ENCODE measurements at regions not wholly inside any gene's neighbourhood (a gene's known extent, or its start where the extent isn't known, plus 50 kb on each side); places are given as distances from the start of the nearest gene placed in this dataset.

DNA sequence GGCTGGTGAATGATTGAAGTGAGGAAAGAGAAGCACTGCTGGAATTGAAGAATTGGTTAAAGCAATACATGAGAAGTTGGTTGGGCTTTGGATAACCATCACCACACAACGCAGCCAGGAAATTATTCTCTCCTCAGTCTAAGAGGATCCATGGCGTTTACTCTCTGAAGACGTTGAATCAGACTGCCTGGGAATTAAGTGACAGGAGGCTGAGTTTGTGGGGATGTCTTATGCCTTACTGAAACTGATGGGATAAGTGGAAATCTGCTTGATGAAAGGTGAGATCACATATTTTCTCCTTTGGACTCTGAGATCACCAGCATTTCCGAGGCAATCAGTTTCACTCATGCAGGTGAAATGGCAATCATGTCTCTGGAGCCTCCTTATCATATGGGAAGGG is 456.1 kb upstream of the GBE1 start:
- 10 to 18% methylated on average over 4 of the region's 4 CpGs for WGBS, 2 experiments (ENCODE audit: low coverage in 1 of 2, low lambda C conversion rate in 2 of 2, missing lambda C conversion rate in 2 of 2)

DNA sequence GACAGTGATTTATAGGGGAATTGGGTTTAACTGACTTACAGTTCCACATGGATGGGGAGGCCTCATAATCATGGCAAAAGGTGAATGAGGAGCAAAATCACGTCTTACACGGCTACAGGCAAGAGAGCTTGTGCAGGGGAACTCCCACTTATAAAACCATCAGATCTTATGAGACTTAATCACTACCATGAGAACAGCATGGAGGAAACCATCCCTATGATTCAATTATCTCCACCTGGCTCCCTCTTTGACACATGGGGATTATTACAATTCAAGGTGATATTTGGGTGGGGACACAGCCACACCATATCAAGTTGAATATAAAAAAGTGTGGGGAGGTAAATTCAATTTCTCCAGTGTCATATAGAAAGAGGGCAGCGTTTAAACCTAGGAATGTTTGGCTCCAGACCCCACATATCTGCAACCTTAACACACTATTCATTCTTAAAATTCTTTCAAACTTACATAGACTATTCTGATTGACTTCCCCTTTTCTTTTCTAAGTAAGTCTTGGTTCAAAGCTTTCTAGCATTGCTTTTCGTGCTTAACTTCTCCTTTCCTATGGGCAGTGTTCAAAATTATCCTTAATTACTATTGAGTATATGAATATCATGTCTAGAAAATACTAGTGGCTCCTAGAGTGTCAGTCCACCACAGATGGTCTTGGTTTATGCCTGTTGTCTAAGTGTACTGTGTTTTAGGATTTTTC is 446.7 kb upstream of the GBE1 start:
- WGBS, 2 experiments (ENCODE audit: low coverage in 1 of 2, low lambda C conversion rate in 2 of 2, missing lambda C conversion rate in 2 of 2), result 12 to 22% methylated on average over 4 of the region's 4 CpGs
- Histone ChIP-seq H3F3A (ENCODE audit: insufficient read depth) (no peaks in the 10 kb centered on the region), H3K4me3 (no peak overlapping the region), H3K9ac (no peak overlapping the region), H3K9me3 (ENCODE audit: low read depth) (no peaks in the 10 kb centered on the region), H3K79me2 (ENCODE audit: insufficient read depth) (no peaks in the 10 kb centered on the region), H3K4me2 (ENCODE audit: unreplicated experiment) (no peak overlapping the region), H4K20me1 (ENCODE audit: insufficient read depth) (no peaks in the 10 kb centered on the region), H3K27ac (no peak overlapping the region), H3K9me2 (ENCODE audit: insufficient read depth) (no peaks in the 10 kb centered on the region), H2AFZ (no peak overlapping the region), H3K4me1 (ENCODE audit: insufficient read depth) (no peaks in the 10 kb centered on the region), H3K36me3 (ENCODE audit: low read depth) (no peaks in the 10 kb centered on the region), H3K27me3 (replicated peaks; ENCODE audit: insufficient read depth) (no peaks in the 10 kb centered on the region)
- in situ Hi-C loops (cut with MboI), result no loop called here
- DNase-seq, result no peak
- TF ChIP-seq EZH2 (IDR thresholded peaks at IDR 0.05; ENCODE audit: insufficient read depth, poor library complexity, severe bottlenecking), result no peak
- TF ChIP-seq EZH2phosphoT487 (IDR thresholded peaks at IDR 0.05; ENCODE audit: insufficient read depth, low read depth), result no peak

More for the DNA sequence above, 456.1 kb upstream of the GBE1 start:
- H3K27ac ChIP-seq, result no peak overlapping the region
- H3F3A ChIP-seq (ENCODE audit: insufficient read depth), result no peaks in the 10 kb centered on the region
- H4K20me1 ChIP-seq (ENCODE audit: insufficient read depth), result no peaks in the 10 kb centered on the region; the same call in 1 of the 2 replicates
- no peaks in the 10 kb centered on the region for H3K27me3 ChIP-seq (replicated peaks; ENCODE audit: insufficient read depth)
- no peak for DNase-seq
- H2AFZ ChIP-seq, result no peak overlapping the region
- no peaks in the 10 kb centered on the region for H3K9me2 ChIP-seq (ENCODE audit: insufficient read depth)
- no peak overlapping the region for H3K9ac ChIP-seq
- no peaks in the 10 kb centered on the region for H3K79me2 ChIP-seq (ENCODE audit: insufficient read depth)
- TF ChIP-seq EZH2 (IDR thresholded peaks at IDR 0.05; ENCODE audit: insufficient read depth, poor library complexity, severe bottlenecking) (no peak), EZH2phosphoT487 (IDR thresholded peaks at IDR 0.05; ENCODE audit: insufficient read depth, low read depth) (no peak)
- no peaks in the 10 kb centered on the region for H3K4me1 ChIP-seq (ENCODE audit: insufficient read depth)
- in situ Hi-C loops (cut with MboI), result no loop called here
- H3K4me2 ChIP-seq (ENCODE audit: unreplicated experiment), result no peak overlapping the region
- no peak overlapping the region for H3K4me3 ChIP-seq
- H3K36me3 ChIP-seq (ENCODE audit: low read depth), result no peaks in the 10 kb centered on the region
- H3K9me3 ChIP-seq (ENCODE audit: low read depth), result no peaks in the 10 kb centered on the region

DNA sequence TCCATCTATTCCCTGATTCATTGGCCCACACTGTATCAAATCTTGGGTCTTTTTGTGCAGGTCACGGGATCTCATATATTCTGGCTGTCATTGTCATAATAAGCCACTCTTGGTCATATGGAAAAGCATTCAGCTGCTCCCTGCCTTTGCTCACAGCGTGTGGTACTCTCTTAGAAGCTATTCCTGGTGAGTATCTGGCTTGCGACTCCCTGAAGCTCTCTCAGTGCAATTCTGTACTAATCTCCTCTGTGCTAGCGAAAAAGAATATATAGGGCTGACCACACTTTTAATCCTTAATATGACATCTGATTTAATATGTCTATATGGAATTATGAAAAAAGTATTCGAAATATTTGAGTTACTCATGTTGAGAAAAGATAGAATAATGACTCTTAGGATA is 440.8 kb upstream of the GBE1 start:
- Histone ChIP-seq H3K4me3 (no peak overlapping the region), H3K9me3 (ENCODE audit: low read depth) (no peaks in the 10 kb centered on the region), H3F3A (ENCODE audit: insufficient read depth) (no peaks in the 10 kb centered on the region), H4K20me1 (ENCODE audit: insufficient read depth) (no peaks in the 10 kb centered on the region), H3K9me2 (ENCODE audit: insufficient read depth) (no peaks in the 10 kb centered on the region), H3K4me1 (ENCODE audit: insufficient read depth) (no peaks in the 10 kb centered on the region), H3K79me2 (ENCODE audit: insufficient read depth) (no peaks in the 10 kb centered on the region), H2AFZ (no peak overlapping the region), H3K4me2 (ENCODE audit: unreplicated experiment) (no peak overlapping the region), H3K9ac (no peak overlapping the region), H3K27ac (no peak overlapping the region), H3K27me3 (replicated peaks; ENCODE audit: insufficient read depth) (no peaks in the 10 kb centered on the region), H3K36me3 (ENCODE audit: low read depth) (no peaks in the 10 kb centered on the region)
- in situ Hi-C loops (cut with MboI), result no loop called here
- DNase-seq, result no peak
- 16 to 23% methylated on average over 5 of the region's 5 CpGs for WGBS, 2 experiments (ENCODE audit: low coverage in 1 of 2, low lambda C conversion rate in 2 of 2, missing lambda C conversion rate in 2 of 2)
- TF ChIP-seq EZH2 (IDR thresholded peaks at IDR 0.05; ENCODE audit: insufficient read depth, poor library complexity, severe bottlenecking), result no peak
- TF ChIP-seq EZH2phosphoT487 (IDR thresholded peaks at IDR 0.05; ENCODE audit: insufficient read depth, low read depth), result no peak

DNA sequence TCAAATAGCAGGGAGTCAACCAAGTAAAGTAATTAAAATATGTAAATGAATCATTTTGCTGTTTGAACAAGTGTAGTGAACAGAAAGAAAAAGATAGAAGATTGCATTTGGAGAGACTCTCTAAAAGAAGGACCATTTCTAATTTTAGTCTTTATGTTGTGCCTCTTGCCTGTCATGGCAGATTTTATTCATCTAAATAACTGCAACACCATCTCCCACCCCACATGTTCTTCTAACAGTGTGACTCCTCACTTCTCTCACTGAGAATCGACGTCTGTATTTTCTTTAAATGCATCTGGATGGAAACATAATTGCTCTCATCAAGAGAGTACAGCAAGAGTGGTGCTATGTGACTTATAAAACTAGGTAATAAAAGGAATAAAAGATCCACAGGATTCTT is 439.9 kb upstream of the GBE1 start:
- DNase-seq, result no peak
- Histone ChIP-seq H3K4me3 (no peak overlapping the region), H3K4me2 (ENCODE audit: unreplicated experiment) (no peak overlapping the region), H3K9ac (no peak overlapping the region), H4K20me1 (ENCODE audit: insufficient read depth) (no peaks in the 10 kb centered on the region), H3K27ac (no peak overlapping the region), H3K9me2 (ENCODE audit: insufficient read depth) (no peaks in the 10 kb centered on the region), H3F3A (ENCODE audit: insufficient read depth) (no peaks in the 10 kb centered on the region), H3K27me3 (replicated peaks; ENCODE audit: insufficient read depth) (no peaks in the 10 kb centered on the region), H3K9me3 (ENCODE audit: low read depth) (no peaks in the 10 kb centered on the region), H3K36me3 (ENCODE audit: low read depth) (no peaks in the 10 kb centered on the region), H3K79me2 (ENCODE audit: insufficient read depth) (no peaks in the 10 kb centered on the region), H3K4me1 (ENCODE audit: insufficient read depth) (no peaks in the 10 kb centered on the region), H2AFZ (no peak overlapping the region)
- 4 to 18% methylated on average over 2 of the region's 2 CpGs for WGBS, 2 experiments (ENCODE audit: low coverage in 1 of 2, low lambda C conversion rate in 2 of 2, missing lambda C conversion rate in 2 of 2)
- no peak for TF ChIP-seq EZH2 (IDR thresholded peaks at IDR 0.05; ENCODE audit: insufficient read depth, poor library complexity, severe bottlenecking)
- TF ChIP-seq EZH2phosphoT487 (IDR thresholded peaks at IDR 0.05; ENCODE audit: insufficient read depth, low read depth), result no peak
- in situ Hi-C loops (cut with MboI), result no loop called here
